SK-MEL-5 (cell line): ENCODE measurements at regions not wholly inside any gene's neighbourhood (a gene's known extent, or its start where the extent isn't known, plus 50 kb on each side); places are given as distances from the start of the nearest gene placed in this dataset.

Experiments used
- DNase-seq: peaks from one replicate; pipeline ENCODE4 v3.0.0-alpha.2; 2016; ENCODE audit warnings: low read depth, low spot score
- in situ Hi-C: cut with HindIII; loops from 2 replicates; pipeline ENCODE4 v1.10.0; 2016; ENCODE audit warnings: low sequenced_read_pairs, high pct_unique_total_duplicates, low pct_unique_long_range_greater_than_20kb

DNA sequence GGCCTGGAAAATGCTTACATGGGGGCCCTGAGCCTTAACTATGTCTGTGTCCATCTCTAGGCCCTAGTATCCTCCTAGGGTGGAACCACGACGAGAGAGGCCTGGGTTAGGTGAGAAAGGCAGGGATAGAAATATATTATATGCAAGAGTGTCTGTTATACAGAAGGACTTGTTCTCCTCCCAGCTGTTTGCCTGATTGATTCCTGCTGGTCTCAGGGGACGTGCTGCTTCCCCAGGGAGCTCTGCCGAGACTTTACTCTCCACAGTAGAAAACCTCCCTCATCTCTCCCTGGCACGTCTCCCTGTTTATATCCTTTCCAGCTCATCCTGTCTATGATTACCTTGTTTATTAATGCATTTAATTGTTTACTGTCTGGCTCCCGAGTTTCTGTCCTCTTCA lies 132.6 kb downstream of the MIAT start:
- in situ Hi-C loops, result no loop called here
- no peak for DNase-seq

DNA sequence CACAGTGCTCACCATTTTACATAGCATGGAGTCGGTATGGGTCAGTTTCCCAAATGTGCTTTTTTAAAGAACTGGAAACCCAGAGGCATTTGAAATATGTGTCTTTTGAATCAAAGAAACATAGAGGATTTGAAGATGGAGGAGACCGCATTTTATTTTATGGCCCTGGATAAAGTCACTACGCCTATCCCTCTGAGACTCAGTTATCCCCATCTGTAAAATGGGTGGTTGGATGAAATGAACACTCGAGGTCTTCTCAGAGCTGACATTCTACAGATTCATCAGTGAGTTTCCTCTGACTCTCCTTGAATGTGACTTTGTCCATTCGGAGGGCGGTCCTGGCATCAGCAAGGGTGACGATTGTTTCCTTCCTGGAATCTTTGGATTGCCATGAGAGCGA lies 135.1 kb downstream of the MIAT start:
- in situ Hi-C loops, result no loop called here
- DNase-seq, result no peak

GRCh38 chr22:26796785-26797184 lies 139.4 kb downstream of the MIAT start:
- in situ Hi-C loops, result no loop called here
- DNase-seq, result no peak

DNA sequence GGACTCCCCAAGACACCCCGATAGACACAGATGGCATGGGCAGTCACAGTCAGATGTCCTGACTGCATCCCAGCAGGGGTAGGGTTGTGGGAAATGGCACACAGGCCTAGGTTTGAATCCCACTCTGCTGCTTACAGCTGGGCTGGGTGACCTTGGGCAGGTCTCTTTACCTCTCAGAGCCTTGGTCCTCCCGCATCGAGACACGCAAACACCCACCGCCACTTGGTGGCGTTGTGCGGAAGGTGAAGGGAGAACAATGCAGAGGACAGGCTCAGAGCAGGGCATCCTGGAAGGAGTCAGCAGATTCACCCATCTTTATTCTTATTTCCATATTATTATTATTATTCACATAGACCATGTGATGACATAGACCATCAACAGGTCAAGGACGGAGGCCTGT lies 140.5 kb downstream of the MIAT start:
- in situ Hi-C loops, result no loop called here
- peak; percentile 42 for DNase-seq

- in situ Hi-C loops, result no loop called here
- no peak for DNase-seq
These were observed 141.2 kb downstream of the MIAT start for GRCh38 chr22:26798462-26799065.

DNA sequence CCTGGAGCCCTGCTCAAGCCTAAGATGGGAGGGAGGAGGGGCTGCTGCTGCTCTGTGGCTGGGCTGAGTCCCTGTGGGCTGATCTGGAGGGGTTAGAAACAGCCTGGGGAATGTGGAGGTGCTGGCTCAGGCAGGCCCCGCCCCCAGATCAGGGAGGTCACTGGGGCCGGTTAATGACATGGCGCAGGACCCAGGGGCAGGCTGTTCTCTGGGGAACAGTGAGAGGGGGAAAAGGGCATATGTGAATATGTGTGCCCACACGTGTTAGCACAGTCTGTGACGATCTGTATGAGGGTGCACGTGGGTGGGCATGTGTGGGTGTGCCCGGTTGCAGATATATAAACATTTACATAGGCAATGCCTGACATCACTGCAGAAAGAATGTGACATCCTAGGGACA lies 143.5 kb downstream of the MIAT start:
- no peak for DNase-seq
- in situ Hi-C loops, result no loop called here

- no peak for DNase-seq
- in situ Hi-C loops, result no loop called here
These were observed 144.1 kb downstream of the MIAT start for GRCh38 chr22:26801449-26801848.

DNA sequence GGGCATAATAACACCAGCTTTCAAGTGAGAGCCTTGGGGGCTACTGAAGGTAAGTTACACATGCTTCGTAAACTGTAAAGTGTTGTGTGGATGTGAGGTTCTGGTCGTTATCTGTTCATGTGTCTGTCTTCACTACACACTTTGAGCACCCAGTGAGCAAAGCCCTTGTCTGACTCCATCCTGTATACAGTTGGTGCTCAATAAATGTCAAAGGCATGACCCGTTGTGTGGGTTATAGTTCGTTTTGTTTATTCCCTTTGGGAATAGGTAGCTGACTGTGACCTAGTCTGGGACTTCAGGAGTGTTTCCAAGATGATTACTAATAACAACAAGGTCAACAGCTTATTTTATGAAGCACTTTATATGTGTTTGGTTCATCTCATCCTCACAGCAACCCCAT lies 146.9 kb downstream of the MIAT start:
- in situ Hi-C loops, result no loop called here
- no peak for DNase-seq

GRCh38 chr22:26804911-26805539 lies 147.6 kb downstream of the MIAT start:
- in situ Hi-C loops, result no loop called here
- DNase-seq, result peak; percentile 20

DNA sequence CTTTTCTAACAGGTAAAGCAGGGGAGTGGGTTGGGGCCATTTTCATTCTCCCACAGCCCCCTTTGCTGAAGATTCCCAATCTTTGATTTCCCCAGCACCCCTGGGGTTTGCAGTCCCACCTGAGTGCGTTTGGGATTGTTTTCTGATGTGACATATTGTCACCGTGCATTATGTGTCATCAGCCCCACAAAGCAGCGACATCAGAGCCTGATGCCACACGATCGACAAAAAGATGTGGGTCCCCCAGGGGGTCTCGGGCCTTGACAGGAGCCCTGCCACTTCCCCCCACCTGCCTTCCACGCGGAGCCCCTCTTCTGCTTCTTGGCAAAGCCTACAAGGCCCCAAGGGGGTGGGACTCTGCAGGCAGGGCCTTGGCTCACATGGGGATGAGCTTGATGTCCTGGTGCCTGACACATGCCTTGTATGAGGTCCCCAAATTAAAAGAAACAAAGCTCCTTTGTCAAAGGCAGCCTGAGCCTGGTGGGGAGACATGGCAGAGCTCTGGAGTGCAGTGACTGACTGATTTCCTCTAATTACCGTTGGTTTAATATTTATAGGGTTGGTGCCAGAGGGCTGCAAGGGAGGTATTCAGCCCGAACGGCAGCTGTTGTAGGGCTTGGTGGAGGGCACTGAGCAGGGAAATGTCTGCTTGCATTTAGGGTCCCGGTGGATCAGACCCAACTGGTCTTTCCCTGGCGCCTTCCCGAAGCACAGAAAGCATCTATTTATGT lies 149.2 kb downstream of the MIAT start:
- no peak for DNase-seq
- in situ Hi-C loops, result no loop called here

GRCh38 chr22:26811647-26811992 lies 154.2 kb downstream of the MIAT start:
- in situ Hi-C loops, result no loop called here
- DNase-seq, result no peak

DNA sequence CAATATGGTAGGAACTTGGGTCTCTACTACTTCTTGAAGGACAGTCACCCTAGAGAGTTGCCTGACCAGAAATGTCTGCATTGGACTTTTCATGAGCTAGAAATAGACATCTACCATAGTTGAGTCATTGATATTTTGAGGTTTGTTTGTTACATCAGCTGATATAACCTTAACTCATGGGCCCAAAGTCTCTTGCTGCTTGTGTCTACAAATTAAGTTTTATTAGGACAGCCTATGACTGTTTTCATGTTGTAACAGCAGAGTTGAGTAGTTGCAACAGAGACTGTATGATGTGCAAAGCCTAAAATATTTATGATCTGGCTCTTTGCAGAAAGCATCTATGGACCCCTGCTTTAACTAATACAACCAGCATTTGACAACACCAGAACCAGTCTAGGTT lies 155.3 kb downstream of the MIAT start:
- in situ Hi-C loops, result no loop called here
- DNase-seq, result no peak

DNA sequence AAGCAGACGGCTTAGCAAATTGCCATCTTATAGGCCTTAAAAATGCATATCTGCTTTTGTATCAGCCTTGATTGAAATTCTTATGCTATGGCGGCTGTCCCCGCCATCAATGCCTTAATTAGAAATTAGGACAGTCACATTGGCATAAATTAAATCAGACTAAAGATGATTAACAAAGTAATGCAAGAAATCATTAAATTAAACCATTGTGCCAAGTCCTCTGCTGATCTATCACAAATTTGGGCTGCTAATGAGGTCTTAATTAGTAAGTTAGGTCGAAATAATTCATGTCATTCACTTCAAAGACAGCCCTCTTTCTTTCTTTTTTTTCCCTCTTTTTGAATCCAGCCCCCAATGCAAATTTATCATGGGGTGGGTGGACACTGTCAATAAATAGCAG lies 159.3 kb downstream of the MIAT start:
- in situ Hi-C loops, result no loop called here
- no peak for DNase-seq

- no peak for DNase-seq
- in situ Hi-C loops, result no loop called here
These were observed 160.5 kb downstream of the MIAT start for GRCh38 chr22:26817926-26818325.

DNA sequence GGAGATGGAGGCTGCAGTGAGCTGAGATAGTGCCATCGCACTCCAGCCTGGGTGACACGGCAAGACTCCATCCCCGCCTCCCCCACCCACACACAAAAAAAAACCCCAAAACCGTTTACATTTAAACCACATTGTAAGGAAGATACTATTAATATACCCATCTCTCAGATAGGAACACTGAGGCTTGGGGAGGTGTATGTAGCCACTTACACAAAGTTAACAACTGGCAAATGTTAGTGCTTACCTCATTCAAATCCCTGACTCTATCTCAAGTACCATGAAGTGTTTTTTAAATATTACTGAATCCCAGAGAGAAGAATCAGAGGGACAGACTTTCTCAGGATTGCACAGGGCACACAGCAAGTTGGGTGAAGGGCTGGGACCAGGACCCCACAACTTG lies 164.5 kb downstream of the MIAT start:
- in situ Hi-C loops, result no loop called here
- DNase-seq, result no peak

DNA sequence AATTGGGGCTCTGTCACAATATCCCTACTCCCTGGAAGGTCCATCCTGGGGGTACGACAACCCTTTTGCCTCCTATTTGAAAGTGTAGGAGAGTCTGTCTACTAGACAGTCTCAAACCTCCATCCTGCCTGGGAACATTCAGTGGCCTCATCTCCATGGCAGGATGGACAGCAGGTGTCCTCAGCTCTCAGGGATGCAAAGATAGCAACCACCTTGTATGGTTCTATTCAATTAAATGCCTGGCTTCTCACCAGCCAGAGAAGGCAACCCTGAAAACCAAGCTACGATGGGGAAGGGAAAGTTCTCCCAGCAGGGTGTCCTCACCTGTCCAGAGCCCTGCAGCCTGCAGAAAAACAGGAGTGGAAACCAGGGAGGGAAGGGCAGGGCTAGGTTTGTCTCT lies 164.9 kb downstream of the MIAT start:
- no peak for DNase-seq

GRCh38 chr22:26823966-26824365 lies 166.6 kb downstream of the MIAT start:
- in situ Hi-C loops, result no loop called here
- DNase-seq, result no peak

More for the DNA sequence above, 164.9 kb downstream of the MIAT start:
- in situ Hi-C loops, result no loop called here

GRCh38 chr22:26825960-26826935 lies 168.9 kb downstream of the MIAT start:
- in situ Hi-C loops, result no loop called here
- no peak for DNase-seq
